ENCODE measurements at regions not wholly inside any gene's neighbourhood (a gene's known extent, or its start where the extent isn't known, plus 50 kb on each side); places are given as distances from the start of the nearest gene placed in this dataset.

DNA sequence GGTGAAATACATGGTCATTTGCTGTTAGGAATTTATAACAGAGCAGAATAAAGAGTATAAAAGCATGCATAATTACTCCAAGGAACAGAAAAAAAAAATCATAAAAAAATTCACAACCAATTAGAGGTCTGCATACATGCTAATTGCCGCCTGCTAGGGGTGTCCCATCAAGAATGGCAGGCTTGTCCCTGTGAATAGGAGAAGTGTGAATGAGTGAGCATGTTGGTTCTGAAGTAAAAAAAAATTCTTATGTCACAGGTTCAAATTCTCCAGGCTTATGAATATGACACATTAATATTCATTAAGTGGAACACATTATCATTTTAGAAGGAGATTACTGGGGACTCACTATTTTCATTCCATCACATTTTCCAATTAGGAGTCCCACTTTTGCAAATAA is 822.7 kb downstream of the NTRK3 start:
- TF ChIP-seq, protein P1, sequence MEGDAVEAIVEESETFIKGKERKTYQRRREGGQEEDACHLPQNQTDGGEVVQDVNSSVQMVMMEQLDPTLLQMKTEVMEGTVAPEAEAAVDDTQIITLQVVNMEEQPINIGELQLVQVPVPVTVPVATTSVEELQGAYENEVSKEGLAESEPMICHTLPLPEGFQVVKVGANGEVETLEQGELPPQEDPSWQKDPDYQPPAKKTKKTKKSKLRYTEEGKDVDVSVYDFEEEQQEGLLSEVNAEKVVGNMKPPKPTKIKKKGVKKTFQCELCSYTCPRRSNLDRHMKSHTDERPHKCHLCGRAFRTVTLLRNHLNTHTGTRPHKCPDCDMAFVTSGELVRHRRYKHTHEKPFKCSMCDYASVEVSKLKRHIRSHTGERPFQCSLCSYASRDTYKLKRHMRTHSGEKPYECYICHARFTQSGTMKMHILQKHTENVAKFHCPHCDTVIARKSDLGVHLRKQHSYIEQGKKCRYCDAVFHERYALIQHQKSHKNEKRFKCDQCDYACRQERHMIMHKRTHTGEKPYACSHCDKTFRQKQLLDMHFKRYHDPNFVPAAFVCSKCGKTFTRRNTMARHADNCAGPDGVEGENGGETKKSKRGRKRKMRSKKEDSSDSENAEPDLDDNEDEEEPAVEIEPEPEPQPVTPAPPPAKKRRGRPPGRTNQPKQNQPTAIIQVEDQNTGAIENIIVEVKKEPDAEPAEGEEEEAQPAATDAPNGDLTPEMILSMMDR (IDR thresholded peaks at IDR 0.05; ENCODE audit: low read depth, low read length) = no peak
- Histone ChIP-seq H3K36me3 (no peaks in the 10 kb centered on the region), H3K4me1 (no peaks in the 10 kb centered on the region), H3K9me3 (no peaks in the 10 kb centered on the region), H3K27me3 (no peaks in the 10 kb centered on the region), H3K4me3 (ENCODE audit: low read depth, low read length) (no peak overlapping the region)
- DNase-seq = no peak

DNA sequence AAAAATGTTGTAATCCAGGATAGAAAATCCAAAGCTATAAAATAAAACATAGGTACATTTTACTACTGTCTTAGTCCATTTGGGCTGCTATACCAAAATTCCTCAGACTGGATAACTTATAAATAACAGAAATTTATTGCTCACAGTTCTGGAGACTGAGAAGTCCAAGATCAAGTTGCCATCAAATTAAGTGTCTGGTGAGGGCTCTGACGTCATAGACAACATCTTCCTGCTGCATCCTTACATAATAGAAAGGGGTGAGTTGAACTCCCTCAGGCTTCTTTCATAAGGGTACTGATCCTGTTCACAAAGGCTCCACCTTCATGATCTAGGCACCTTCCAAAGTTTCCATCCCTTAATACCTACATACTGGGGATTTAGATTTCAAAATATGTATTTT is 826.8 kb downstream of the NTRK3 start:
- Histone ChIP-seq H3K4me3 (ENCODE audit: low read depth, low read length) (no peak overlapping the region), H3K9me3 (no peaks in the 10 kb centered on the region), H3K4me1 (peaks cover 6% of the 10 kb centered on the region), H3K27me3 (no peaks in the 10 kb centered on the region), H3K36me3 (no peaks in the 10 kb centered on the region)
- TF ChIP-seq, protein P1 (IDR thresholded peaks at IDR 0.05; ENCODE audit: low read depth, low read length) = no peak
- no peak for DNase-seq

DNA sequence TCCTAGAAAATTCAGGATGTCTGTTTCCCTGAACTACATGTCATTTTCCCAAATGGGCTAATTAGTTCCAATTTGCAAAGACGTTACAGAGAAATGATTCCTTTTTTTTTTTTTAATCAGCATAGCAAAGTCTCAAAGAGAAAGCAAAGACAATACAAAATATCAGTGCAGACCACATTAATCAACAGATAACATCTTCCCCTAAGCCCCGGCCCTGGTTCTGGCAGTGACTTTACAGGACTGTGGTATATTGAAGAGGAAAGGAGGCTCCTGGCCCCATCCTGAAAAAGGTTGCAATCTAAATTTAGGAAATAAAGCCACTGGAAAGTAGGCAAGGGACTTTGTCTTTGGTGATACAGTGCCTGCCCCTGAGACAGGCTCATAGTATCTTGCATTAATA is 836.5 kb downstream of the NTRK3 start:
- peaks cover 35% of the 10 kb centered on the region for H3K4me1 ChIP-seq
- no peaks in the 10 kb centered on the region; the same call in 1 of the 2 replicates for H3K36me3 ChIP-seq
- TF ChIP-seq, protein P1 (IDR thresholded peaks at IDR 0.05; ENCODE audit: low read depth, low read length) = no peak
- H3K27me3 ChIP-seq = no peaks in the 10 kb centered on the region
- no peaks in the 10 kb centered on the region for H3K9me3 ChIP-seq
- DNase-seq = peak; percentile 68
- H3K4me3 ChIP-seq (ENCODE audit: low read depth, low read length) = no peak overlapping the region; the same call in 1 of the 2 replicates

DNA sequence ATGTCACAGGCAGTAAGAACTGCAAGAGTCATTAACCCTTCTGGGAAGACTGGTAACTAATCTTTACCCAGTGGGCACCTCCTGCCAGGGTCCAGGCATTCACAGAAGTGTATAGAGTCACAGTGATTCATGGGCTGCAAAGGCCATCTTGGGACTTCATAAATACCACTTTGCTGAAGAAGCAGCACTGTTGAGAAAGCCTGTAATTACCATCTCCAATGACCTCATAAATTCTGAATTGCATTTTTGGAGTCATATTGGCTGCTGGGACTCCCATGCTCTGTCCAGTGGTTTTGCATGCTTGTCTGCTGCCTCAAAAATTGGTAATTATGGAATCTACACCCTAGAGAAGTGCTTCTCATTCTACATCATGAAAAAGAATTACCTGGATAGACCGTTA is 837.2 kb downstream of the NTRK3 start:
- TF ChIP-seq, protein P1 (IDR thresholded peaks at IDR 0.05; ENCODE audit: low read depth, low read length) = no peak
- DNase-seq = no peak
- peaks cover 35% of the 10 kb centered on the region for H3K4me1 ChIP-seq

DNA sequence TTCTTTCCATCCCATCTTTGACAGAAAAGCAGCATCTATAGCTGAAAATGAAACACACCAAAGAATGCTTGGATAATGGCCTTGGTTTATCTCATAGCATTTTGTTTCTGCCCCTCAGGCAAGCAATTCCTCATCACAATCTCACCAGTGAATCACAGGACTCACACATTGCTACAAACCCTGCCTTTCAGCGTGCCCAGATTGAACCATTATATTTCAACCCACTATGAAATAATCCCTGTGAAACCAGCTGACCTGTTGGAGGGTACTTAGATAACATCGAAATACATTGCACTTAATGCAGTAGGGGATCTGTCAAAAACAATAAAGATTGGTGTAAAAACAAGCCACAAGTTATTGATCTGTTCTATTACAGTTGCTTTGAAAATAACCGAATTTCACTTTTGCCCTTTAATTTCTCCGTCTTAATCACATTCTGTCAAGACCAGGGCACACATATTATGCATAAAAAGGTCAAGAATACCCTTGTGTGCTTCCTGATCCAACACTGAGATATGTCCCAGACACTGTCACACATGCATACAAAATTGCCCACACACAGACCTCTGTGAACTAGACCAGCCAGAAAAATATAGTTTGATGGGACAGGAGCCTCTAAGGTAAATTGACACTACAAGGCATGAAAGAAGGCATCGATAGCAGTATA is 839.8 kb downstream of the NTRK3 start:
- peaks cover 41% of the 10 kb centered on the region for H3K4me1 ChIP-seq
- TF ChIP-seq, protein P1 (IDR thresholded peaks at IDR 0.05; ENCODE audit: low read depth, low read length) = no peak

More for the DNA sequence above, 837.2 kb downstream of the NTRK3 start:
- H3K4me3 ChIP-seq (ENCODE audit: low read depth, low read length) = no peak overlapping the region
- no peaks in the 10 kb centered on the region for H3K9me3 ChIP-seq
- no peaks in the 10 kb centered on the region for H3K27me3 ChIP-seq
- no peaks in the 10 kb centered on the region; the same call in 1 of the 2 replicates for H3K36me3 ChIP-seq

DNA sequence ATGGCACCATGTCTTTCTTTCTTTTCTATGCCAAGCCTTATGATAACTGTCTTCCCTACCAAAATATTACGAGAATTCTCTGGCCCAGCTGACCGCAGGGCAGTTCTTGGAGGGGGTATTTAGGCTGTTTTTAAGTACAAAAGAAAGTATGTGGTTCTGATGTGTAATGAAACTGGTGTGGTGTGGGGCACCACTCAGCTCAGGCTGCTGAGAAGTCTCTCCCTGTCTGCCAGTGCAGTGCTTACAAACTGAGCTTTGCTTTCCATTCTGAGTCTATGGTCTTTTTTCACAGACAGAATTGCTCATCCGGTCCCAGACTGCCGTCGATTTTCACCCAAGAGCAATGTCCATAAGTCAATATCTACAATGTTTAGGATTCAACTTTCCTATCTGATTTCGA is 847.6 kb downstream of the NTRK3 start:
- Histone ChIP-seq H3K27me3 (no peaks in the 10 kb centered on the region), H3K36me3 (no peaks in the 10 kb centered on the region), H3K4me3 (ENCODE audit: low read depth, low read length) (no peak overlapping the region), H3K4me1 (peaks cover 9% of the 10 kb centered on the region), H3K9me3 (no peaks in the 10 kb centered on the region)
- DNase-seq = no peak
- TF ChIP-seq, protein P1 (IDR thresholded peaks at IDR 0.05; ENCODE audit: low read depth, low read length) = no peak

More for the DNA sequence above, 839.8 kb downstream of the NTRK3 start:
- no peak overlapping the region for H3K4me3 ChIP-seq (ENCODE audit: low read depth, low read length)
- H3K27me3 ChIP-seq = no peaks in the 10 kb centered on the region
- no peaks in the 10 kb centered on the region for H3K9me3 ChIP-seq
- no peaks in the 10 kb centered on the region; the same call in 1 of the 2 replicates for H3K36me3 ChIP-seq
- peak; percentile 48 for DNase-seq

All from BE2C (cell line).